AG04449 (cell line): ENCODE measurements at regions not wholly inside any gene's neighbourhood (a gene's known extent, or its start where the extent isn't known, plus 50 kb on each side); places are given as distances from the start of the nearest gene placed in this dataset.

Source experiments
- CTCF ChIA-PET: fragments of 350-600 bp; formaldehyde crosslinking; extraction: SDS; loops from one replicate; lab custom pipeline; 2021; ENCODE audit warnings: antibody characterized with exemption; lab: Yijun Ruan, JAX
- POLR2A ChIA-PET: fragments of 400-600, 350-600 bp; formaldehyde crosslinking; extraction: SDS; loops from one replicate; lab custom pipeline; 2020; ENCODE audit warnings: antibody characterized with exemption, inconsistent platforms; lab: Yijun Ruan, JAX
- DNase-seq: peaks from one replicate; pipeline ENCODE4 v3.0.0-alpha.2; 2010; ENCODE audit warnings: low read depth, low spot score
- H3K4me3 ChIP-seq: 2 replicates; pipeline ENCODE4 v1.5.1; 2011; ENCODE audit warnings: low read depth, mild to moderate bottlenecking, control low read depth, low read length
- CTCF ChIP-seq: IDR thresholded peaks from one replicate; pipeline ENCODE4 v1.5.1; 2011; ENCODE audit warnings: mild to moderate bottlenecking, moderate library complexity, low read length, control low read depth, inconsistent platforms; ENCODE audit not compliant: insufficient read depth; ENCODE audit errors: missing control alignments

DNA sequence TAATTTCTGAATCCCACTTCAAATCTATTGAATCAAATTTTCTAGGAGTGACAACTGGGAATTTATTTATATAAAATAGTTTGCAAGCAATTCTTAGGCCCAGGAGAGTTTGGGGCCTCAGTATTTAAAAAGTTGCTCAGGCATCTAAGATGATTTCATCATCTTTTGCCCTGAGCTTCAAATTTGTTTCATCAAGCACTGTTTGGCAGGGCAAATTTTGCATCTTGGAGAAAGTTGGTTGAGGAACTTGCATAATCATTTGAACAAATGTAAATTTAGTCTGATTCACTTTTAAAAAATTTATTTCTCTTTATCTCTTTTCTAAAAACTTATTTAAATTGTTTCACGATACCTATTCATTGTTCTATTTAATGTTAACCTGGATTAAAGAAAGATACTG lies 702.8 kb downstream of the SI start:
- no peak for TF ChIP-seq CTCF
- no peak for DNase-seq
- CTCF ChIA-PET: no interaction called here
- POLR2A ChIA-PET: no interaction called here
- H3K4me3 ChIP-seq: no peak overlapping the region

DNA sequence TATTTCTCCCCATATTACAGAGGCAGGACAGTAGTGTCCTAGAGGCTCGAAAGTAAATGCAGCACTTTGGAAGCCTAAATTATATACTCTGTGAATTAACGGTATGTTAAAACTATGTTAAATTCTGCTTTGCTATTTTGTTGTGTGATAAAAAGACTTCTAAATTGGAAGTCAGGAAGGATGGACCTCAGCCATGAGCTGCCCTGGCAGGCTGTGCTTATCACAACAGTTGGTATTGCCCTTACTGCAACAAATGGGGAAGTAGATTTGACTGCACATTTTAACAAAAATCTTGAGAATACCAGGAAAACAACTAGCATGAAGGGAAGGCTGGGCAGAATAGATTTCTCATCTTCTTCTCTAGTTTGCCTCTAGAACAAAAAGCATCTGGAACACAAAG lies 706.6 kb downstream of the SI start:
- DNase-seq: no peak
- no peak for TF ChIP-seq CTCF
- POLR2A ChIA-PET: no interaction called here
- CTCF ChIA-PET: no interaction called here
- H3K4me3 ChIP-seq: no peak overlapping the region

- ChIA-PET POLR2A (no interaction called here), CTCF (no interaction called here)
- no peak overlapping the region for H3K4me3 ChIP-seq
- no peak for DNase-seq
- no peak for TF ChIP-seq CTCF
These were observed 707.3 kb downstream of the SI start for GRCh38 chr3:164370970-164371369.

DNA sequence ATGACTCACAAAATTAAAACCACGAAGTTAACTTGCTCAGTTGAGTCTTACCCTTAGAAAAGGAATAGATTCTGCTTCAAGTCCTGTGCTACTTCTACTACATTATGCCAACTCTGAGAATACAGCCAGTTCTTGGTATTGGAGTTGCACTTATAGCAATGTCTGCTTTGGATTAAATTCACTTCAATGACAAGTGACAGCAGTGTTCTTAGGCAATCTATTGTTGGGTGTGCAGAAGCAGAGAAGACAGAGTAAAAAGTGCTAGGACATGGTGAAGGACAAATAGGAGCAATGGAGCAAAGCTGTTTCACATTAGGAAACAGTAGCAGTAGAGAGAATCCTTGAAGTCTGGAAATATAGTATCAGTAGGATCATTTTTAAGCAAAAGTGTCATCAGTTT lies 713.1 kb downstream of the SI start:
- ChIA-PET CTCF (no interaction called here), POLR2A (no interaction called here)
- H3K4me3 ChIP-seq: no peak overlapping the region
- no peak for DNase-seq
- no peak for TF ChIP-seq CTCF

GRCh38 chr3:164364111-164364510 lies 714.2 kb downstream of the SI start:
- ChIA-PET POLR2A (no interaction called here), CTCF (no interaction called here)
- TF ChIP-seq CTCF: no peak
- DNase-seq: no peak
- no peak overlapping the region for H3K4me3 ChIP-seq

DNA sequence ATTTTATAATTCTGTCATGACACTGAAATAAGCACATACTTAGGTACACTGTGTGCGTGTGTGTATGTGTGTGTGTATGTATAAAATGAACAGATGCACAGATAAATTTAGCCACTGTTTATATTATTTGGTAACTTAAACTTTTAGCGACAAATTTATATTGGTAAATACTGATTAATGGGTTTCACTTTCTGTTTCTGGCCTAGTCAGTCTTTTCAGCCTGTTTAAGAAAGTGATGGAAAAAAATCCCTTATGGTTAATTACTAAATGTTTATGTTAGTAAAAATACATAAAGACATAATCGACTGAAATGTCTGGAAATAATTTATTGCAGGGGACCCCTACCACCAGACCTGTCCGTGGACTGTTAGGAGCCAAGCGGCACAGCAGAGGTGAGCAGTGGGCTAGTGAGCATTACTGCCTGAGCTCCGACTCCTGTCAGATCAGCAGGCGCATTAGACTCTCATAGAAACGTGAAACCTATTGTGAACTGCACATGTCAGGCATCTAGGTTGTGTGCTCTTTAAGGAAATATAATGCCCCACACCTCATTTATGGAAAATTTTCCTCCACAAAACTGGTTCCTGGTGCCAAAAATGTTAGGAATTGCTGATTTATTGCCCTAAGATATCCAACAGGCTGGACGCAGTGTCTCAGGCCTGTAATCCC lies 717.4 kb downstream of the SI start:
- no peak overlapping the region for H3K4me3 ChIP-seq
- POLR2A ChIA-PET: no interaction called here
- CTCF ChIA-PET: no interaction called here
- no peak for DNase-seq
- TF ChIP-seq CTCF: no peak
